ENCODE measurements at regions not wholly inside any gene's neighbourhood (a gene's known extent, or its start where the extent isn't known, plus 50 kb on each side); places are given as distances from the start of the nearest gene placed in this dataset.

- DNase-seq (ENCODE audit: low read depth): no peak
- H3K4me3 ChIP-seq (ENCODE audit: control insufficient read depth, low read depth, low read length): no peak overlapping the region
- TF ChIP-seq CTCF (conservative IDR thresholded peaks at IDR 0.05; ENCODE audit: control insufficient read depth, insufficient read depth, low read depth, low read length): no peak
Observed at GRCh38 chr17:73748508-73748907, 104.3 kb upstream of the SDK2 start.

- peak; percentile 48 for DNase-seq (ENCODE audit: low read depth)
- TF ChIP-seq CTCF (conservative IDR thresholded peaks at IDR 0.05; ENCODE audit: control insufficient read depth, insufficient read depth, low read depth, low read length): no peak
- no peak overlapping the region for H3K4me3 ChIP-seq (ENCODE audit: control insufficient read depth, low read depth, low read length)
Observed at GRCh38 chr17:73749337-73749823, 105.1 kb upstream of the SDK2 start.

DNA sequence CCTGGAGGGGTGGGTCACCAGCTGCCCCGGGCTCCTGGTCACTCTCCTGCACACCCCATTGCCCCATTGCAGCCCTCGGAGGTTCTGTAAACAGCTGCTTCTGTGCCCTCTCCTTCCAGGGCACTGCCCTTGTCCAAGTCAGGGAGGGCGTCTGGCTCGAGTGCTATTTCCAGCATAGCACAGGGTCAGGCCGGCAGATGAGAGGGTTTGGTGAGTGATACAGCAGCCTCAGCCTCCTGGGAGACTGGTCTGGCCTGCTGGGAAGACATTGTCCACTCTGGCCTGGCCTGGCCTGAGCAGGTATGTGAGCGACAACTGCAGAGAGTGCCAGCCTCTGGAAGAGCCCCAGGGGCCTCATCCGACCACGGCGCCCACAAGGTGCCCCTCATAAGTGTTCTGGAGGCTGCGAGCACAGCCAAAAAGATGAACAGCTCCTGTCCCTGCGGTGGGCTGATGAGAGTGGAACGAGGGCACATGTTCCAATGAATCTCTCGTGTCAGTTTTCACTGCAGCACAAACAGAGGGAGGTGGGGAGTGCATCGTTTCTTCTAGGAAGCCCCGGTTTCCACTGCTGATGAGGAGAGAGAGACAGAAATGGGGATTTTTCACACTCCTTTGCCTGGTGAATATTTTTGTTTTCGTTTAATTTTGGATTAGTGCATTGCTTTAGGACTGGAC, 105.8 kb upstream of the SDK2 start:
- TF ChIP-seq CTCF (conservative IDR thresholded peaks at IDR 0.05; ENCODE audit: control insufficient read depth, insufficient read depth, low read depth, low read length): no peak
- DNase-seq (ENCODE audit: low read depth): no peak

DNA sequence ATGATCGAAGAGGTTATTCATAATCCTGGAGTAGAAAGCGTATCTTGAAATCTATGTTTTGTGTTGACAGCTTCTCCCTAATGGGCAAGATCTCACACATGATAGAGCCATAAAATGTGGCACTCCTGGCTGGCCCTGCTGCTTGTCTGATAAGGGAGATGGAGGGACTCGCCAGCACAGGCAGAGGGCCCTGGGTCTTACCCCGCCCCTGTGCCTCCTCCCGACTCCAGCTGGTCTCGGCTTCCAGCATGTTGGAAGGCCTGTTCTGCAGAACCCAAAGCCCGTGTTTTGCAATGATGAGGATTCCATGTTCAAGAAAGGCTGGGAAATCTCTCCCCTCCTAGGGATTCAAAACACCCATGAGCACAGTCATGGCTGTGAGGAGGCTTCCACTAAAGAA, 106.7 kb upstream of the SDK2 start:
- no peak for TF ChIP-seq CTCF (conservative IDR thresholded peaks at IDR 0.05; ENCODE audit: control insufficient read depth, insufficient read depth, low read depth, low read length)
- no peak overlapping the region for H3K4me3 ChIP-seq (ENCODE audit: control insufficient read depth, low read depth, low read length)
- no peak for DNase-seq (ENCODE audit: low read depth)

More for the DNA sequence above, 105.8 kb upstream of the SDK2 start:
- H3K4me3 ChIP-seq (ENCODE audit: control insufficient read depth, low read depth, low read length): no peak overlapping the region

DNA sequence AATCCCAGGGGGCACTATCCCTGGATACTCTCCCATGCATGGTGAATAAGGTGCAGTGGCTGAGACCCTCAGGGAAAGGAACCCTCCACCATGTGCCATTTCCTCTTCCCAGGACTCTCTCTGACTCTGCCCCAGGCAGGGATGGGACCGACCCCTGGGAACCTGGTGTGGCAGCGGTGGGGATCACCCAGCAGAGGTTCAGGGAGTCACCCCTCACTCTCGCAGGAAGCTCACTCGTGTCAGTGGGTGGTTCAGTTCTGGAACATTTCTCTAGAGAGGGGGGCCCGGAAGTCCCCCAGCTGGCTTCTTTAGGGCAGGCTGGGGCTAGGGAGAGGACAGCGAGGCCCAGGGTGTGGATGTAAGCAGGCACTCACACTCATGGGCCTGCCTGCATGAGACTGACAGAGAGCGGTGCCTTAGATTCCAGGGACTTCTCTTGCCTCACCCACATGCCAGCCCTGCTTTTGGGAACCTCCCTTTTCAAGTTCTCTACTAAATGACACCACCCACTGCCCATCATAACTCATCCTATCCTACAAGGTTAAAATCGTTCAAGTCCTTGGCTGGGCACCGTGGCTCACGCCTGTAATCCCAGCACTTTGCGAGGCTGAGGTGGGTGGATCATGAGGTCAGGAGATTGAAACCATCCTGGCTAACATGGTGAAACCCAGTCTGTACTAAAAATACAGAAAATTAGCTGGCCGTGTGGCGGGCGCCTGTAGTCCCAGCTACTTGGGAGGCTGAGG, 109.7 kb upstream of the SDK2 start:
- TF ChIP-seq CTCF (conservative IDR thresholded peaks at IDR 0.05; ENCODE audit: control insufficient read depth, insufficient read depth, low read depth, low read length): no peak
- no peak overlapping the region for H3K4me3 ChIP-seq (ENCODE audit: control insufficient read depth, low read depth, low read length)
- DNase-seq (ENCODE audit: low read depth): no peak

DNA sequence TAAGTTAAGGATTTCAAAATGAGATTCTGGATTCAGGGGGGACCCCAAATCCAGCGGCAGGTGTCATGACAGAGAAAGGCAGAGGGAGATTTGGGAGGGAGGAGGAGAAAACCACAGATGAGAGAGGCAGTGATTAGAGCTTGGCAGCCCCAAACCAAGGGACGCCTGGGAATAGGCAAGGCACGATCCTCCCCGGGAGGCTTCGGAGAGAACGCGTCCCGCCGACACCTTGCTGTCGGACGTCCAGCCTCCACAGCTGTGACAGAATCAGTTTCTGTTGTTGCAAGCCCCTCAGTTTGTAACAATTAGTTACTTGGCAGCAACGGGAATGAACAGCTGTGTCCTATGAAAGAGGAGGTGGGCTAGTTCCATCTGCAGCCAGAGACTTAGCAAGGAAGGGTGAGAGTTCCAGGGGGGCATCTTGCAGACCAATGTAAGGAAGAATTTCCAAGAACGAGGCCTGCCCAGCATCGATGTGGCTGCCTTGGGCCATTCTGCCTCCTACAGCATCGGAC, 110.7 kb upstream of the SDK2 start:
- DNase-seq (ENCODE audit: low read depth): no peak
- H3K4me3 ChIP-seq (ENCODE audit: control insufficient read depth, low read depth, low read length): no peak overlapping the region
- no peak for TF ChIP-seq CTCF (conservative IDR thresholded peaks at IDR 0.05; ENCODE audit: control insufficient read depth, insufficient read depth, low read depth, low read length)
